HEK293 (cell line): ENCODE measurements at regions not wholly inside any gene's neighbourhood (a gene's known extent, or its start where the extent isn't known, plus 50 kb on each side); places are given as distances from the start of the nearest gene placed in this dataset.

Experiments used
- CTCF ChIA-PET: fragments of 350-600 bp; formaldehyde crosslinking; extraction: SDS; loops from one replicate; lab custom pipeline; 2021; ENCODE audit warnings: antibody characterized with exemption; lab: Yijun Ruan, JAX
- POLR2A ChIA-PET: fragments of 300-600 bp; formaldehyde crosslinking; extraction: SDS; loops from one replicate; lab custom pipeline; 2020; ENCODE audit warnings: antibody characterized with exemption, inconsistent platforms; lab: Yijun Ruan, JAX
- H3K27ac ChIP-seq: fragments of 200-500 bp; sonication (Bioruptor generic); 2 replicates; pipeline ENCODE4 v1.5.1; 2014; ENCODE audit warnings: low read depth, low read length, control low read depth, inconsistent platforms; ENCODE audit errors: extremely low read depth
- H3K36me3 ChIP-seq, 2 experiments: fragments of 200-500 bp in 1 of 2; sonication (Bioruptor generic) in 1 of 2; 1 replicate in 1 of 2; 2 replicates in 1 of 2; pipeline ENCODE4 v1.5.1; 2014 to 2017; ENCODE audit warnings: inconsistent platforms in 2 of 2, low read length in 2 of 2; ENCODE audit not compliant: control insufficient read depth in 2 of 2, insufficient read depth in 1 of 2
- H3K4me1 ChIP-seq: fragments of 200-500 bp; sonication (Bioruptor generic); 2 replicates; pipeline ENCODE4 v1.5.1; 2014; ENCODE audit warnings: mild to moderate bottlenecking, low read length, inconsistent platforms; ENCODE audit not compliant: control insufficient read depth, insufficient read depth
- H3K4me3 ChIP-seq: 2 replicates; pipeline ENCODE4 v1.5.1; 2011; ENCODE audit warnings: low read depth, mild to moderate bottlenecking, control low read depth, low read length, moderate library complexity
- H3K9me3 ChIP-seq: fragments of 200-500 bp; sonication (Bioruptor generic); 2 replicates; pipeline ENCODE4 v1.5.1; 2014; ENCODE audit warnings: low read depth, low read length, inconsistent platforms; ENCODE audit not compliant: control insufficient read depth, insufficient read depth
- ATF2 ChIP-seq: fragments of 450-650 bp; formaldehyde crosslinking; IDR thresholded peaks from 2 replicates; pipeline ENCODE4 v1.5.1; 2016; ENCODE audit warnings: missing biosample characterization, missing genetic modification characterization, low read depth
- GFI1B ChIP-seq: fragments of 450-650 bp; formaldehyde crosslinking; IDR thresholded peaks from 2 replicates; pipeline ENCODE4 v1.5.1; 2016; ENCODE audit warnings: missing biosample characterization, missing genetic modification characterization
- KLF10 ChIP-seq: fragments of 450-650 bp; IDR thresholded peaks from 2 replicates; pipeline ENCODE4 v1.5.1; 2018; ENCODE audit warnings: missing biosample characterization, mild to moderate bottlenecking, missing genetic modification characterization
- MYNN ChIP-seq: fragments of 450-650 bp; formaldehyde crosslinking; IDR thresholded peaks from 2 replicates; pipeline ENCODE4 v1.5.1; 2016; ENCODE audit warnings: missing biosample characterization, missing genetic modification characterization, borderline replicate concordance
- MZF1 ChIP-seq: fragments of 450-650 bp; formaldehyde crosslinking; IDR thresholded peaks from 2 replicates; pipeline ENCODE4 v1.5.1; 2017; ENCODE audit warnings: missing biosample characterization, missing genetic modification characterization, borderline replicate concordance
- SCRT2 ChIP-seq: fragments of 450-650 bp; formaldehyde crosslinking; IDR thresholded peaks from 2 replicates; pipeline ENCODE4 v1.5.1; 2016; ENCODE audit warnings: missing biosample characterization, missing genetic modification characterization
- YY1 ChIP-seq: fragments of 450-650 bp; formaldehyde crosslinking; IDR thresholded peaks from 2 replicates; pipeline ENCODE4 v1.5.1; 2018; ENCODE audit warnings: missing biosample characterization, missing genetic modification characterization
- ZBTB20 ChIP-seq: fragments of 450-650 bp; formaldehyde crosslinking; IDR thresholded peaks from 2 replicates; pipeline ENCODE4 v1.5.1; 2016; ENCODE audit warnings: missing biosample characterization, missing genetic modification characterization
- ZBTB26 ChIP-seq: fragments of 450-650 bp; formaldehyde crosslinking; optimal IDR thresholded peaks from 2 replicates; pipeline ENCODE3; 2016; ENCODE audit warnings: missing biosample characterization, mild to moderate bottlenecking, missing genetic modification characterization
- ZBTB7A ChIP-seq: fragments of 450-650 bp; formaldehyde crosslinking; IDR thresholded peaks from 2 replicates; pipeline ENCODE4 v1.5.1; 2016; ENCODE audit warnings: low read depth, missing biosample characterization, missing genetic modification characterization
- ZNF133 ChIP-seq: fragments of 450-650 bp; formaldehyde crosslinking; IDR thresholded peaks from 2 replicates; pipeline ENCODE4 v1.5.1; 2016; ENCODE audit warnings: missing biosample characterization, missing genetic modification characterization
- ZNF140 ChIP-seq: fragments of 450-650 bp; formaldehyde crosslinking; IDR thresholded peaks from 2 replicates; pipeline ENCODE4 v1.5.1; 2016; ENCODE audit warnings: missing biosample characterization, missing genetic modification characterization
- ZNF16 ChIP-seq: fragments of 450-650 bp; formaldehyde crosslinking; IDR thresholded peaks from 2 replicates; pipeline ENCODE4 v1.5.1; 2016; ENCODE audit warnings: low read depth, missing biosample characterization, missing genetic modification characterization
- ZNF211 ChIP-seq: fragments of 450-650 bp; formaldehyde crosslinking; IDR thresholded peaks from 2 replicates; pipeline ENCODE4 v1.5.1; 2016; ENCODE audit warnings: low read depth, missing biosample characterization, missing genetic modification characterization
- ZNF335 ChIP-seq: fragments of 450-650 bp; formaldehyde crosslinking; conservative IDR thresholded peaks from 2 replicates; pipeline ENCODE4 v1.5.1; 2016; ENCODE audit warnings: missing biosample characterization, missing genetic modification characterization
- ZNF398 ChIP-seq: fragments of 450-650 bp; formaldehyde crosslinking; IDR thresholded peaks from 2 replicates; pipeline ENCODE4 v1.5.1; 2017; ENCODE audit warnings: missing biosample characterization, missing genetic modification characterization
- ZNF514 ChIP-seq: fragments of 450-650 bp; formaldehyde crosslinking; IDR thresholded peaks from 2 replicates; pipeline ENCODE4 v1.5.1; 2016; ENCODE audit warnings: missing biosample characterization, missing genetic modification characterization
- ZNF529 ChIP-seq: fragments of 450-650 bp; formaldehyde crosslinking; IDR thresholded peaks from 2 replicates; pipeline ENCODE4 v1.5.1; 2017; ENCODE audit warnings: missing genetic modification characterization, missing biosample characterization; ENCODE audit not compliant: insufficient replicate concordance
- ZNF555 ChIP-seq: fragments of 450-650 bp; formaldehyde crosslinking; conservative IDR thresholded peaks from 2 replicates; pipeline ENCODE4 v1.5.1; 2017; ENCODE audit warnings: missing biosample characterization, mild to moderate bottlenecking, missing genetic modification characterization, inconsistent platforms
- ZNF558 ChIP-seq: fragments of 450-650 bp; formaldehyde crosslinking; IDR thresholded peaks from 2 replicates; pipeline ENCODE4 v1.5.1; 2016; ENCODE audit warnings: missing biosample characterization, missing genetic modification characterization
- ZNF701 ChIP-seq: fragments of 450-650 bp; formaldehyde crosslinking; IDR thresholded peaks from 2 replicates; pipeline ENCODE4 v1.5.1; 2016; ENCODE audit warnings: missing biosample characterization, missing genetic modification characterization
- TF ChIP-seq, protein P1 (sequence below): fragments of 450-650 bp; formaldehyde crosslinking; IDR thresholded peaks from 2 replicates; pipeline ENCODE4 v1.5.1; 2016; ENCODE audit warnings: missing biosample characterization, missing genetic modification characterization
- TF ChIP-seq, protein P2 (sequence below): fragments of 450-650 bp; formaldehyde crosslinking; IDR thresholded peaks from 2 replicates; pipeline ENCODE4 v1.5.1; 2016; ENCODE audit warnings: missing biosample characterization, missing genetic modification characterization

- TF ChIP-seq ZNF133: no peak
- TF ChIP-seq ZNF140: no peak
- TF ChIP-seq MZF1: peak; percentile 92; the same call in 1 of the 2 replicates
- TF ChIP-seq ZNF701 (tag by site-specific recombination): no peak
- TF ChIP-seq ZBTB20 (tag by site-specific recombination): peak; percentile 96
- TF ChIP-seq ZNF558: no peak
- TF ChIP-seq ZNF398 (tag by site-specific recombination): peak; percentile 55
- no peak for TF ChIP-seq ZNF514
- TF ChIP-seq ZBTB26 (tag by site-specific recombination): no peak
- no peak for TF ChIP-seq YY1 (tag by site-specific recombination)
- TF ChIP-seq ZNF211: no peak
- TF ChIP-seq GFI1B: 0 out of 2 replicates have a peak, but pooled peaks have one; percentile 18
- peak; percentile 89; the same call in 1 of the 2 replicates for TF ChIP-seq SCRT2 (tag by site-specific recombination)
- no peak for TF ChIP-seq MYNN (tag by site-specific recombination)
- TF ChIP-seq ZNF16 (tag by site-specific recombination): no peak
- TF ChIP-seq ZNF529 (tag by site-specific recombination): no peak
- no peak for TF ChIP-seq ZNF555 (tag by site-specific recombination)
- TF ChIP-seq, protein P1, sequence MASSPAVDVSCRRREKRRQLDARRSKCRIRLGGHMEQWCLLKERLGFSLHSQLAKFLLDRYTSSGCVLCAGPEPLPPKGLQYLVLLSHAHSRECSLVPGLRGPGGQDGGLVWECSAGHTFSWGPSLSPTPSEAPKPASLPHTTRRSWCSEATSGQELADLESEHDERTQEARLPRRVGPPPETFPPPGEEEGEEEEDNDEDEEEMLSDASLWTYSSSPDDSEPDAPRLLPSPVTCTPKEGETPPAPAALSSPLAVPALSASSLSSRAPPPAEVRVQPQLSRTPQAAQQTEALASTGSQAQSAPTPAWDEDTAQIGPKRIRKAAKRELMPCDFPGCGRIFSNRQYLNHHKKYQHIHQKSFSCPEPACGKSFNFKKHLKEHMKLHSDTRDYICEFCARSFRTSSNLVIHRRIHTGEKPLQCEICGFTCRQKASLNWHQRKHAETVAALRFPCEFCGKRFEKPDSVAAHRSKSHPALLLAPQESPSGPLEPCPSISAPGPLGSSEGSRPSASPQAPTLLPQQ (tag by site-specific recombination): peak; percentile 36; the same call in 1 of the 2 replicates
- peak; percentile 60 for TF ChIP-seq ZNF335 (tag by site-specific recombination)
- no peak for TF ChIP-seq ZBTB7A (tag by site-specific recombination)
- TF ChIP-seq, all 188 proteins: peak for 21
These were observed 317.2 kb upstream of the ZFHX3 start (continued) for GRCh38 chr16:73365016-73365551.

DNA sequence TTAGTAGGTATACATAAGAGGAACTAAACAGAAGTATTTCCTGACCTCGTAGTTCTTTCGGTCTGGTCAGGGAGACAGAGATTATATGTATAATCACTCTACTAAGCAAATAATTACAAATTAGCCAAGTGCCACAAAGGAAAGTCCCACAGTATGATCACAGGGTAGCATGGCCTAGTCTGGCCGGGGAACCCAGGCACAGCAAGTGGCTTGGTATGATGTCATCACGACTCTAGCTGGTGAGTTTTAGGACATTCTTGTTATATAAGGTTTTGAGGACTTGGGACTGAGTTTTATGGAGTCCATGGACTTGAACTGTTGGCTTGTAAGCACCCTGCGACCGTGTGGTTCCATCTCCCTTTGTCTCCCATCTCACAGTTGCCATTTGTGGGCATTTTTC is 316.5 kb upstream of the ZFHX3 start:
- ChIA-PET CTCF (no interaction called here), POLR2A (no interaction called here)
- Histone ChIP-seq H3K9me3 (no peaks in the 10 kb centered on the region), H3K27ac (no peak overlapping the region), H3K4me3 (no peak overlapping the region), H3K36me3 (no peaks in the 10 kb centered on the region), H3K4me1 (no peaks in the 10 kb centered on the region; the same call in 1 of the 2 replicates)
- TF ChIP-seq ATF2 (tag by site-specific recombination) (peak; percentile 42; the same call in 1 of the 2 replicates), ZBTB26 (tag by site-specific recombination) (no peak), KLF10 (tag by site-specific recombination) (no peak)
- TF ChIP-seq, protein P2, sequence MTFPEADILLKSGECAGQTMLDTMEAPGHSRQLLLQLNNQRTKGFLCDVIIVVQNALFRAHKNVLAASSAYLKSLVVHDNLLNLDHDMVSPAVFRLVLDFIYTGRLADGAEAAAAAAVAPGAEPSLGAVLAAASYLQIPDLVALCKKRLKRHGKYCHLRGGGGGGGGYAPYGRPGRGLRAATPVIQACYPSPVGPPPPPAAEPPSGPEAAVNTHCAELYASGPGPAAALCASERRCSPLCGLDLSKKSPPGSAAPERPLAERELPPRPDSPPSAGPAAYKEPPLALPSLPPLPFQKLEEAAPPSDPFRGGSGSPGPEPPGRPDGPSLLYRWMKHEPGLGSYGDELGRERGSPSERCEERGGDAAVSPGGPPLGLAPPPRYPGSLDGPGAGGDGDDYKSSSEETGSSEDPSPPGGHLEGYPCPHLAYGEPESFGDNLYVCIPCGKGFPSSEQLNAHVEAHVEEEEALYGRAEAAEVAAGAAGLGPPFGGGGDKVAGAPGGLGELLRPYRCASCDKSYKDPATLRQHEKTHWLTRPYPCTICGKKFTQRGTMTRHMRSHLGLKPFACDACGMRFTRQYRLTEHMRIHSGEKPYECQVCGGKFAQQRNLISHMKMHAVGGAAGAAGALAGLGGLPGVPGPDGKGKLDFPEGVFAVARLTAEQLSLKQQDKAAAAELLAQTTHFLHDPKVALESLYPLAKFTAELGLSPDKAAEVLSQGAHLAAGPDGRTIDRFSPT (tag by site-specific recombination): no peak
